Caco-2 (cell line): ENCODE measurements at regions not wholly inside any gene's neighbourhood (a gene's known extent, or its start where the extent isn't known, plus 50 kb on each side); places are given as distances from the start of the nearest gene placed in this dataset.

Experiments
- BruUV-seq: library from RNA; stranded (reverse); fragments of 400-500 nt; replicated peaks from 2 replicates; lab custom pipeline; 2021; lab: Mats Ljungman, UMichigan
- CTCF ChIA-PET: fragments of 300-600 bp; sonication (Branson Sonifier 250); formaldehyde crosslinking; loops from one replicate; lab custom pipeline; 2022; ENCODE audit warnings: antibody characterized with exemption; lab: Charles Lee
- POLR2A ChIA-PET: fragments of 300-600 bp; sonication (Branson Sonifier 250); formaldehyde crosslinking; loops from one replicate; lab custom pipeline; 2022; ENCODE audit warnings: antibody characterized with exemption; lab: Charles Lee
- DNase-seq, 2 experiments: peaks; one replicate each; pipeline versions ENCODE4 v3.0.0 to v3.0.0-alpha.2; 2020 to 2022
- H3K27me3 ChIP-seq: replicated peaks from 2 replicates; pipeline ENCODE4 v1.6.0; 2011; ENCODE audit warnings: low read length; ENCODE audit not compliant: control insufficient read depth, insufficient read depth
- H3K36me3 ChIP-seq: 2 replicates; pipeline ENCODE4 v1.5.1; 2011; ENCODE audit warnings: low read length; ENCODE audit not compliant: control insufficient read depth, insufficient read depth
- H3K4me1 ChIP-seq: fragments of 250-450 bp; sonication (Bioruptor Pico); 2 replicates; pipeline ENCODE4 v1.5.1; 2020; ENCODE audit warnings: mild to moderate bottlenecking
- H3K4me3 ChIP-seq: 2 replicates; pipeline ENCODE4 v1.5.1; 2011; ENCODE audit warnings: low read depth, mild to moderate bottlenecking, control low read depth, low read length
- H3K9me3 ChIP-seq: fragments of 250-450 bp; sonication (Bioruptor Pico); 2 replicates; pipeline ENCODE4 v1.5.1; 2020; ENCODE audit warnings: mild to moderate bottlenecking, moderate library complexity
- H3K27ac Mint-ChIP-seq: one replicate; pipeline ENCODE4 v1.8.0; 2022; ENCODE audit warnings: mixed read lengths; ENCODE audit not compliant: unreplicated experiment
- H3K27me3 Mint-ChIP-seq: one replicate; pipeline ENCODE4 v1.8.0; 2022; ENCODE audit warnings: mixed read lengths; ENCODE audit not compliant: insufficient read depth, unreplicated experiment
- H3K36me3 Mint-ChIP-seq: one replicate; pipeline ENCODE4 v1.8.0; 2022; ENCODE audit warnings: mild to moderate bottlenecking, mixed read lengths; ENCODE audit not compliant: insufficient read depth, unreplicated experiment
- H3K4me1 Mint-ChIP-seq: one replicate; pipeline ENCODE4 v1.8.0; 2022; ENCODE audit warnings: low read depth, mixed read lengths; ENCODE audit not compliant: unreplicated experiment
- H3K4me3 Mint-ChIP-seq: one replicate; pipeline ENCODE4 v1.8.0; 2022; ENCODE audit warnings: mild to moderate bottlenecking, moderate library complexity, mixed read lengths; ENCODE audit not compliant: unreplicated experiment
- H3K9me3 Mint-ChIP-seq: one replicate; pipeline ENCODE4 v1.8.0; 2022; ENCODE audit warnings: mixed read lengths; ENCODE audit not compliant: unreplicated experiment
- intact Hi-C: fragments of 100-400 bp; cut with micrococcal nuclease; formaldehyde crosslinking; loops from one replicate; pipeline ENCODE4 v1.10.0; 2022; ENCODE audit not compliant: unreplicated experiment
- TF ChIP-seq, protein P1 (sequence below), 2 experiments: fragments of 200-600 bp in 1 of 2; IDR thresholded peaks; 1 replicate in 1 of 2; 2 replicates in 1 of 2; pipeline versions ENCODE4 v1.5.1 to v1.8.0; 2011 to 2022; ENCODE audit warnings: antibody characterized with exemption in 1 of 2, control low read depth in 1 of 2, inconsistent platforms in 1 of 2, low read depth in 1 of 2, low read length in 1 of 2, mild to moderate bottlenecking in 1 of 2, moderate library complexity in 1 of 2; ENCODE audit not compliant: insufficient read depth in 1 of 2, severe bottlenecking in 1 of 2, unreplicated experiment in 1 of 2

DNA sequence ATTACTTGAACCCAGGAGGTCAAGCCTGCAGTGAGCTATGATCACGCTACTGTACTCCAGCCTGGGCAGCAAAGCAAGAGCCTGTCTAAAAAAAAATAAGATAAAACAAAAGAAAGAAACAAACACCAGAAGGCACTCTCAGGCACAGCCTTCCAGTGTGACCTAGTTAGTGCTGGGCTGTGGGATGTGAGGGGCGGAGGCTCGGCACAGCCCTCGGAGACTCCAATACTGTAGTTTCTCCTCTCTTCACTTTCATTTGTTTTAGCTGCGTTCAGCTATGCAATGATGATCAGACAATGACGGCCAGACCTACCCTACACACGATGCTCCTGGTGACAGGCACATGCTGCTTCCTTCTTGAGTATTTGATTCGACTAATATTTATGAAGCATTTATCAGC, 127.7 kb downstream of the SOCS6 start:
- TF ChIP-seq, protein P1, sequence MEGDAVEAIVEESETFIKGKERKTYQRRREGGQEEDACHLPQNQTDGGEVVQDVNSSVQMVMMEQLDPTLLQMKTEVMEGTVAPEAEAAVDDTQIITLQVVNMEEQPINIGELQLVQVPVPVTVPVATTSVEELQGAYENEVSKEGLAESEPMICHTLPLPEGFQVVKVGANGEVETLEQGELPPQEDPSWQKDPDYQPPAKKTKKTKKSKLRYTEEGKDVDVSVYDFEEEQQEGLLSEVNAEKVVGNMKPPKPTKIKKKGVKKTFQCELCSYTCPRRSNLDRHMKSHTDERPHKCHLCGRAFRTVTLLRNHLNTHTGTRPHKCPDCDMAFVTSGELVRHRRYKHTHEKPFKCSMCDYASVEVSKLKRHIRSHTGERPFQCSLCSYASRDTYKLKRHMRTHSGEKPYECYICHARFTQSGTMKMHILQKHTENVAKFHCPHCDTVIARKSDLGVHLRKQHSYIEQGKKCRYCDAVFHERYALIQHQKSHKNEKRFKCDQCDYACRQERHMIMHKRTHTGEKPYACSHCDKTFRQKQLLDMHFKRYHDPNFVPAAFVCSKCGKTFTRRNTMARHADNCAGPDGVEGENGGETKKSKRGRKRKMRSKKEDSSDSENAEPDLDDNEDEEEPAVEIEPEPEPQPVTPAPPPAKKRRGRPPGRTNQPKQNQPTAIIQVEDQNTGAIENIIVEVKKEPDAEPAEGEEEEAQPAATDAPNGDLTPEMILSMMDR (IDR thresholded peaks at IDR 0.05; ENCODE audit: insufficient read depth in 1 of 2, low read depth in 1 of 2, low read length in 1 of 2, severe bottlenecking in 1 of 2, unreplicated experiment in 1 of 2): no peak
- Mint-ChIP-seq H3K36me3 (peaks cover 5% of the 10 kb centered on the region), H3K27me3 (no peaks in the 10 kb centered on the region), H3K27ac (no peak overlapping the region), H3K4me1 (peaks cover 27% of the 10 kb centered on the region), H3K4me3 (no peak overlapping the region), H3K9me3 (no peaks in the 10 kb centered on the region)
- POLR2A ChIA-PET: no interaction called here
- Histone ChIP-seq H3K4me1 (peaks cover 11% of the 10 kb centered on the region; the same call in 1 of the 2 replicates), H3K36me3 (no peaks in the 10 kb centered on the region), H3K9me3 (no peaks in the 10 kb centered on the region), H3K4me3 (no peak overlapping the region), H3K27me3 (no peaks in the 10 kb centered on the region)
- intact Hi-C loops: loop anchor here (5.0 kb wide), 1 partner anchor 34 kb away; no protein-coding TSS in a partner anchor
- no TSS peak for BruUV-seq
- CTCF ChIA-PET: no interaction called here
- no peak for DNase-seq

DNA sequence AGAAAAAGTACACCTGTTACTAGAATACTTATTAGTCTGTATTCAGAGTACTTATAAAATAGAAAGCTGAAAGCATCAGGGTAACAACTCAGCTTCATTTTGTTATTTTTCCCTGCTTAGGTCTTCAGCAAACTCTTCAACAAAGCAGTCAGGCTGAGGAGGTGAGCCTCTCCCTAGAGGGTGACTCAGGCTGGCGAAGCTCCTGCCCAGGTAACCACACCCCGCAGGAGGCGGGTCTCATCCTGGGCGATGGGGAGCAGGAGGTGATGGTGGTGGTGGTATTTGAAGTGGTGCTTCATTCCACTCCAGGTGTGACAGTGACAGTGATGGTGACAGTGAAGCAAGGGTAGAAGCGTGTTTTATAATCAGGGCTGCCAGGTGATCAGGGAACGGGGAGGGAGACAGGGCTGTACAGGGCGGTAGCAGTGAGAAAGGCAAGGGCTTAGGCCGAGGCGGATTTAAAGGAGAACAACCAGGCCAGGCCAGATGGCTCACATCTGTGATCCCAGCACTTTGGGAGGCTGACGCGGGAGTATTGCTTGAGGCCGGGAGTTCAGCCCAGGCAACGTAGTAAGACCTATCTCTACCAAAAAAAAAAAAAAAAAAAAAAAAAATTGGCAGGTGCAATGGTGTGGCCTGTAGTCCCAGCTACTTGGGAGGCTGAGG, 127.1 kb downstream of the SOCS6 start:
- no TSS peak for BruUV-seq
- H3K27ac Mint-ChIP-seq: no peak overlapping the region

DNA sequence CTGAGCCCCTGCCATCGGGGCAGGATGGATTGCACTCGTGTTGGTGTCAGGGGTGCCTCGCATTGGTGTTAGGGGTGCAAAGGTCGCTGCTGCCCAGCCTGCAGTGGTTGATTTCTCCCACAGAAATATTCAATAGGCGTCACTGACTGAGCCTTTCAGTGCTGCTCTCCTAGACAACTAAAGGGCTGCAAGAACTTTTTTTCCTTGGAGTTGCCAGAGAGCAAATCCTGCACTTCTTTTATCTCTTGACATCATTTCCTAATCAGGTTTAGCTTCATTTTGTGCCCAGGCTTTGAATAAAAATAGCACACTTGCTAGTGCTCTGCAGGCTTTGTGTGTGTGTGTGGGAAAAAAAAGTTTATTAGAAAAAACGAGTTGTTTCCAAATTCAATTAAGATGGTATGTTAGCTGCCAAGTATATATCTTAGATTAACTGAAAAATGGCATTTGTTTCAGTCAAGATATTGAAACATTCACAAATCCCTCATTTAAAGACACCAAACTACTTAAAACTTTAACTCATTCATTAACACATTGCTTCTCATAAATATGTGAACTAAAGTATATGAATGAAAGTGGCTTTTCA, 125.6 kb downstream of the SOCS6 start:
- intact Hi-C loops: no loop called here
- H3K9me3 Mint-ChIP-seq: no peaks in the 10 kb centered on the region
- Histone ChIP-seq H3K4me3 (no peak overlapping the region), H3K27me3 (no peaks in the 10 kb centered on the region), H3K36me3 (no peaks in the 10 kb centered on the region), H3K4me1 (peaks cover 5% of the 10 kb centered on the region; the same call in 1 of the 2 replicates), H3K9me3 (no peaks in the 10 kb centered on the region)
- TF ChIP-seq, protein P1 (IDR thresholded peaks at IDR 0.05; ENCODE audit: insufficient read depth in 1 of 2, low read depth in 1 of 2, low read length in 1 of 2, severe bottlenecking in 1 of 2, unreplicated experiment in 1 of 2): no peak
- peaks cover 16% of the 10 kb centered on the region for H3K4me1 Mint-ChIP-seq
- BruUV-seq: no TSS peak
- DNase-seq: no peak
- POLR2A ChIA-PET: no interaction called here
- H3K4me3 Mint-ChIP-seq: no peak overlapping the region
- CTCF ChIA-PET: no interaction called here
- H3K36me3 Mint-ChIP-seq: peaks cover 5% of the 10 kb centered on the region
- no peak overlapping the region for H3K27ac Mint-ChIP-seq
- H3K27me3 Mint-ChIP-seq: no peaks in the 10 kb centered on the region

More for the DNA sequence above, 127.1 kb downstream of the SOCS6 start:
- intact Hi-C loops: loop anchor here (5.0 kb wide), 1 partner anchor 34 kb away; no protein-coding TSS in a partner anchor
- TF ChIP-seq, protein P1 (IDR thresholded peaks at IDR 0.05; ENCODE audit: insufficient read depth in 1 of 2, low read depth in 1 of 2, low read length in 1 of 2, severe bottlenecking in 1 of 2, unreplicated experiment in 1 of 2): no peak
- ChIA-PET POLR2A (no interaction called here), CTCF (no interaction called here)
- peaks cover 27% of the 10 kb centered on the region for H3K4me1 Mint-ChIP-seq
- peaks cover 5% of the 10 kb centered on the region for H3K36me3 Mint-ChIP-seq
- no peak overlapping the region for H3K4me3 Mint-ChIP-seq
- DNase-seq: no peak
- Histone ChIP-seq H3K36me3 (no peaks in the 10 kb centered on the region), H3K27me3 (no peaks in the 10 kb centered on the region), H3K9me3 (no peaks in the 10 kb centered on the region), H3K4me1 (peaks cover 11% of the 10 kb centered on the region; the same call in 1 of the 2 replicates), H3K4me3 (no peak overlapping the region)
- no peaks in the 10 kb centered on the region for H3K9me3 Mint-ChIP-seq
- H3K27me3 Mint-ChIP-seq: no peaks in the 10 kb centered on the region
